ENCODE measurements at regions not wholly inside any gene's neighbourhood (a gene's known extent, or its start where the extent isn't known, plus 50 kb on each side); places are given as distances from the start of the nearest gene placed in this dataset.
A peak's percentile ranks its signal among the peaks of the same experiment; 100 is the strongest.
"Not testable (repeated sequence)": the region's sequence is repeated elsewhere in the genome, so short reads cannot be mapped to it uniquely, and the experiment has no call there.

DNA sequence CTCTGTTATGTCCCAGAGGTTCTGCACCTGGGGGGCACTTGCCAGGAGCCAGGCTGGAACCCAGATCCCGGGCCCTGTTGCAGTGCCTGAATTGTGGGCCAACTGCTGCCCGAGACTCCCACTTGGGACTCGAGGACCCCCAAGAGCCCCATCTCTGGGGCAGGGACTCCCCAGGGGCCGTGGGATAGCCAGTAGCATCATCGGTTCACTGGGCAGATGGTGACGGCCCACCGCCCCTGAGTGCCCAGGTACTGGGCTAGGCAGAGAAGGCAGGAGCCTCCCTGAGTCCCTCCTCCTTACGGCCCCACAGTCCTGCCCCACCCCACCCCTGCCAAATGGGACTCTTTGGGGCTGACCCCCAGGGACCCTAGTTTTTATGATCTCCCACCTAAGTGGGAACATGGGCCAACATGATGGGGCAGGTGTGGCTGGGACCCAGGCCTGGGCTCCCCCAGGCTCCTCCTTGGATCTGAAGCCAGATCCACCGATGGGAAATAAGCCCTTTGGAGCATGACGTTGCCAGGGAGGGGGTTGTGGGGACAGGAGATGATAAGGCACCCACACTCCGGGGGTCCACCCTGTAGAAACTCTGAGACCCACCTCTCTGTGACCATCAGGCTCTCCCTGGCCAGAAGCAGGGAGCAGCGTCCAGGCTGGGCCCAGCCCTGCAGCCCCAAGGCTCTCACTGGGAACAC lies 94.5 kb upstream of the FGF3 start:
- DNase-seq (ENCODE audit: low spot score in 2 of 2), result peak in 1 of 2 donors; percentile 79
- H3K4me3 ChIP-seq (ENCODE audit: low read depth, poor library complexity, severe bottlenecking), result no peak overlapping the region
- TF ChIP-seq, protein P1, sequence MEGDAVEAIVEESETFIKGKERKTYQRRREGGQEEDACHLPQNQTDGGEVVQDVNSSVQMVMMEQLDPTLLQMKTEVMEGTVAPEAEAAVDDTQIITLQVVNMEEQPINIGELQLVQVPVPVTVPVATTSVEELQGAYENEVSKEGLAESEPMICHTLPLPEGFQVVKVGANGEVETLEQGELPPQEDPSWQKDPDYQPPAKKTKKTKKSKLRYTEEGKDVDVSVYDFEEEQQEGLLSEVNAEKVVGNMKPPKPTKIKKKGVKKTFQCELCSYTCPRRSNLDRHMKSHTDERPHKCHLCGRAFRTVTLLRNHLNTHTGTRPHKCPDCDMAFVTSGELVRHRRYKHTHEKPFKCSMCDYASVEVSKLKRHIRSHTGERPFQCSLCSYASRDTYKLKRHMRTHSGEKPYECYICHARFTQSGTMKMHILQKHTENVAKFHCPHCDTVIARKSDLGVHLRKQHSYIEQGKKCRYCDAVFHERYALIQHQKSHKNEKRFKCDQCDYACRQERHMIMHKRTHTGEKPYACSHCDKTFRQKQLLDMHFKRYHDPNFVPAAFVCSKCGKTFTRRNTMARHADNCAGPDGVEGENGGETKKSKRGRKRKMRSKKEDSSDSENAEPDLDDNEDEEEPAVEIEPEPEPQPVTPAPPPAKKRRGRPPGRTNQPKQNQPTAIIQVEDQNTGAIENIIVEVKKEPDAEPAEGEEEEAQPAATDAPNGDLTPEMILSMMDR (IDR thresholded peaks at IDR 0.05), result no peak
- TF ChIP-seq POLR2A (IDR thresholded peaks at IDR 0.05), result no peak
- 83% methylated on average over 9 to 11 of the region's 12 CpGs for WGBS, 2 donors
- intact Hi-C loops (cut with DNase I; ENCODE audit: low total_unique reads), result loop anchor here (5.0 kb wide), 1 partner anchor 226 kb away; no protein-coding TSS in a partner anchor

DNA sequence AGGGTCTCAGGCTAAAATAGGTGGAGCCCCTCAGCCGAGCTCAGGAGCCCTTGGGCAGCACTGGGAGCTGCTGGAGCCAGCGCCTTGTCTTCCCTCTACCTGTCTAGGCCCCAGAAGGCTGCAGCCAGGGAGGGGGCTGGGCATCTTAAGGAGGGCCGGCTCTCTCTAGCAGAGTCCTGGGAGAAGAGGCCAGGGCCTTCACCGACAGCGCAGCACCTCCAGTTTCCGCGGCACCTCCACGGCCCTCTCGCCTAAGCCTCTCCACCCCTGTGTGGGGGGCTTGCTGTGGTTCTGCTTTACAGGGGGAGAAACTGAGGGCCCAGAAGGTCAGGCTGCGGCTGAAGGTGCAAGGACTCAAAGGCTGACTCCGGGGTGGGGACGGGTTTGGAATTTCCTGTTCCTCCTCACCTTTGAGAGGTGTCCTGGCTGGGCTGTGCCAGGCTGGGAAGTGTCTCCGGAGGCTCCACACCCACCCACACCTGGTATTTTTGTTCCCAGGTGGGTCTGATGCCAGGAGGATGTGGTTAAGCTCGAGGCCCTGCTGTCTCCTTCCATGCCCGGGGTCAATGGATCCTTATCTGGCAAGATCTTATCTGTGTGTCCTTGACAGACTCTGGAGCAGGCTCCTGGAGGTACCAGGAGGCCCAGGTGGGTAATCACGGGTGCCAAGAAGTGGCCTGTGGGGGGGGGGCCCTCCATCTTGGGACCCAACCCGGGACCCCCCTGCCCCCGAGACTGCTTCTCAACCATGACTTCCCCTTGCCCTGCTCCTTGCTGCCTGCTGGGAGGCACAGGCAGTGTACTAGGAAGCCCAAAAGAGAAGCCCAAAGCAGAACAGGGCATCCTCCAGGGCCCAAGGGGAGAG lies 95.3 kb upstream of the FGF3 start:
- no peak overlapping the region for H3K4me3 ChIP-seq (ENCODE audit: low read depth, poor library complexity, severe bottlenecking)
- DNase-seq (ENCODE audit: low spot score in 2 of 2), result peak in 1 of 2 donors; percentile 76
- no peak for TF ChIP-seq POLR2A (IDR thresholded peaks at IDR 0.05)
- TF ChIP-seq, protein P1 (IDR thresholded peaks at IDR 0.05), result no peak
- intact Hi-C loops (cut with DNase I; ENCODE audit: low total_unique reads), result loop anchor here (5.0 kb wide), 2 partner anchors 227 to 278 kb away; no protein-coding TSS in a partner anchor
- 47 to 70% methylated on average over 13 to 14 of the region's 18 CpGs for WGBS, 2 donors

DNA sequence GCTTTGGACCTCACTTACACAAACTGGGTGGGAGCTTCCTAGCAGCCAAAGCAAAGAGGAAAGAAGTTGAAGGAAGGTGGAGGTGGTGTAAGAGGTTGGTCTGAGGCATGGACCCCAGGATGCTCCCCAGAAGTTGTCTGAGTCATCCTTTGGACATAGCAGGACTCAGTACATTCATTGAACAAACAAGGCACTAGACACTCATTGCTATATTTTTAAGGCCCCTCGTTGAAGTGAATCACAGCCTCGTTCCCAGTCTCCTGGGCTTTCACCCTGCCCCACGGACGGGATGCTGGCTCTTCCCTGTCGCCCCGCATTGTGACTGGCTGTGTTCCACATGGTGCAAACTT lies 95.9 kb upstream of the FGF3 start:
- DNase-seq (ENCODE audit: low spot score in 2 of 2), result no peak
- no peak overlapping the region for H3K4me3 ChIP-seq (ENCODE audit: low read depth, poor library complexity, severe bottlenecking)
- WGBS, 2 donors, result 39 to 45% methylated on average over 6 of the region's 6 CpGs
- TF ChIP-seq, protein P1 (IDR thresholded peaks at IDR 0.05), result no peak
- TF ChIP-seq POLR2A (IDR thresholded peaks at IDR 0.05), result no peak
- intact Hi-C loops (cut with DNase I; ENCODE audit: low total_unique reads), result loop anchor here (5.0 kb wide), 1 partner anchor 277 kb away; no protein-coding TSS in a partner anchor

DNA sequence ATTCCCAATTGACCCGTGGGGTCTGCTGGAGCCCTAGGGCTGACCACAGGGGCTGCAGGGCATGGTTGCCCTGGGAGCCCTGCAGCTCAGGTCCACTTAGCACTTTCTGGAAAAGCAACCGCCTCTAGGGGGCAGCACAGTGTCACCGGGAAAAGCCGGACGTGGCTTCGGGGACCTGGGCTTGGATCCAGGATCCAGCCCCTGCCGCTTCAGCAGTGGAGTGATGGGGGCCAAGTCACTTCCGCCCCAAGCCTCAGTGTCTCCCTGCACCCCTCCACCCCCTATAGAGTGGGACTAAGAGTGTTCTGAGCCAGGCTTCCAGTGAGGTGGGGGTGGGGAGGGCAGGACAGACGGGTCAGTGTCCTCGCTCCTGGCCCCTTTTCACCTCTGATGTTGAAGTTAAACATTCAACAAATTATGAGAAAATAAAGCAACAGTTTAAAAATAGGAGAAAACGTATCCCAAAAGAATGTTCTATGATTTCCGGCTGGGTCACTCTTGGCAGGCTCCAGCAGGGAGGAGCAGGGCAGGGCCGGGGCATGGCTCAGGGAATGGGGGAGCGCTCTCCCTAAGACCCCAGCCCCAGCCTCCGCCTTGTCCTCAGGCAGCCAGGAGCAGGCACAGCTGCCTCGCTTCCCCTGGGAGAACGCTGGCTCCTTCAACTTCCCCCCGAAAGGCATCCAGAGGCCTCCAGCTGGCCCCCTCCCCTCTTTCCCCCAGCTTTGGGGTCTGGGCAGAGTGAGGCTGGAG lies 96.5 kb upstream of the FGF3 start:
- TF ChIP-seq, protein P1 (IDR thresholded peaks at IDR 0.05), result peak in 1 of 3 donors; percentile 10
- TF ChIP-seq POLR2A (IDR thresholded peaks at IDR 0.05), result no peak
- DNase-seq (ENCODE audit: low spot score in 2 of 2), result peak; percentile 57 to 92
- 22 to 26% methylated on average over 17 to 18 of the region's 18 CpGs for WGBS, 2 donors
- no peak overlapping the region for H3K4me3 ChIP-seq (ENCODE audit: low read depth, poor library complexity, severe bottlenecking)
- intact Hi-C loops (cut with DNase I; ENCODE audit: low total_unique reads), result loop anchor here (5.0 kb wide), 1 partner anchor 277 kb away; no protein-coding TSS in a partner anchor

DNA sequence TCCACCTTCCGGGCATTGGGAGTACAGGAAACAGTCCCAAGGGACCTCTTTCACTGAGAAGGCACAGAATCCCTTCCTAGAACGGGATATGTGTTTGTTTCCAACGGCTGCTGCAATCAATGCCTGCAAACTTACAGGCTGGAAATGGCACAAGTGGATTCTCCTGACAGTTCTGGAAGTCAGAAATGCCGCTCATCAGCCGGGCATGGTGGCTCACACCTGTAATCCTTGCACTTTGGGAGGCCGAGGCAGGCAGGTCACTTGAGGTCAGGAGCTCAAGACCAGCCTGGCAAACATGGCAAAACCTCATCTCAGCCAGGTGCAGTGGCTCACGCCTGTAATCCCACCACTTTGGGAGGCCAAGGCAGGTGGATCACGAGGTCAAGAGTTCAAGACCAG lies 97.0 kb upstream of the FGF3 start:
- peak in 1 of 2 donors; percentile 56 for DNase-seq (ENCODE audit: low spot score in 2 of 2)
- 44 to 61% methylated on average over 8 of the region's 8 CpGs for WGBS, 2 donors
- intact Hi-C loops (cut with DNase I; ENCODE audit: low total_unique reads), result loop anchor here (5.0 kb wide), 1 partner anchor 276 kb away; no protein-coding TSS in a partner anchor

More for the DNA sequence above, 97.0 kb upstream of the FGF3 start:
- H3K4me3 ChIP-seq (ENCODE audit: low read depth, poor library complexity, severe bottlenecking), result not testable (repeated sequence)
